ENCODE measurements at regions not wholly inside any gene's neighbourhood (a gene's known extent, or its start where the extent isn't known, plus 50 kb on each side); places are given as distances from the start of the nearest gene placed in this dataset.

DNA sequence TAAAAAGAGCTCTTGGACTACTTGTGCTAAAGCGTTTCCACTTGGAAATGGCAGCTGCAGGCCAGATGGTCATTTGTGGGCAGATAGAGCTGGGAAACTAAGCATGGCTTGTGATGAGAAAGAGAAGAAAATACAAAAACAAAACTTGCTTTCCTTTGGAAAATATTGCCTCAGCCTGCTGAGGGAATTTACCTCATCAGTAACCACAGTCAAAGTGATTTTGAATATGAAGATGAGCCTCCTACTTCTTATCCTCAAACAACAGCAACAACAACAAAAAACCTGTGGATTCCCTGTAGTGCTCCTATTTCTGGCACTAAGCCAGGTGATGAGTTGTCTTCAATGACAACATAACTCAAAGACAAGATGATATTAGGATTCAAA is 62.7 kb upstream of the FIBIN start:
- Histone ChIP-seq H3K4me1 (ENCODE audit: control insufficient read depth, insufficient read depth, low read depth, low read length) (no peaks in the 10 kb centered on the region), H3K23ac (ENCODE audit: low read length in 2 of 2) (no peak overlapping the region), H3K27me3 (ENCODE audit: control insufficient read depth in 1 of 2, insufficient read depth in 1 of 2, low read length in 2 of 2) (no peaks in the 10 kb centered on the region), H2AK5ac (ENCODE audit: low read length, severe bottlenecking) (no peak overlapping the region), H3K18ac (ENCODE audit: low read depth in 1 of 2, low read length in 2 of 2) (no peak overlapping the region), H2BK12ac (ENCODE audit: low read length in 2 of 2) (no peak overlapping the region), H3K4me3 (ENCODE audit: insufficient read depth in 1 of 2, low read depth in 1 of 2, low read length in 2 of 2) (no peak overlapping the region), H3K79me1 (replicated peaks; ENCODE audit: low read length, poor library complexity, severe bottlenecking) (no peaks in the 10 kb centered on the region), H4K91ac (ENCODE audit: low read length) (no peak overlapping the region), H3K14ac (ENCODE audit: low read length in 2 of 2) (no peak overlapping the region), H3K9me3 (ENCODE audit: control insufficient read depth, low read length) (peaks cover 3% of the 10 kb centered on the region), H3K4me2 (ENCODE audit: low read length, poor library complexity, severe bottlenecking) (no peak overlapping the region), H2BK15ac (ENCODE audit: low read depth, poor library complexity, severe bottlenecking) (no peak overlapping the region), H2BK5ac (ENCODE audit: low read depth, low read length, poor library complexity, severe bottlenecking) (no peak overlapping the region), H3K36me3 (ENCODE audit: control insufficient read depth in 1 of 2, insufficient read depth in 2 of 2, low read depth in 1 of 2, low read length in 2 of 2) (no peaks in the 10 kb centered on the region), H4K8ac (ENCODE audit: low read length) (no peak overlapping the region), H3K27ac (ENCODE audit: low read length, poor library complexity, severe bottlenecking) (no peak overlapping the region), H2AFZ (ENCODE audit: low read depth, low read length) (no peak overlapping the region), H3K9ac (ENCODE audit: low read length) (peak overlapping the region; percentile 8), H2BK120ac (ENCODE audit: low read depth, low read length) (no peak overlapping the region), H3K4ac (ENCODE audit: low read depth in 1 of 2, low read length in 2 of 2) (no peak overlapping the region)
- DNase-seq: no peak
- 57% methylated on average over 1 of the region's 1 CpG for WGBS

DNA sequence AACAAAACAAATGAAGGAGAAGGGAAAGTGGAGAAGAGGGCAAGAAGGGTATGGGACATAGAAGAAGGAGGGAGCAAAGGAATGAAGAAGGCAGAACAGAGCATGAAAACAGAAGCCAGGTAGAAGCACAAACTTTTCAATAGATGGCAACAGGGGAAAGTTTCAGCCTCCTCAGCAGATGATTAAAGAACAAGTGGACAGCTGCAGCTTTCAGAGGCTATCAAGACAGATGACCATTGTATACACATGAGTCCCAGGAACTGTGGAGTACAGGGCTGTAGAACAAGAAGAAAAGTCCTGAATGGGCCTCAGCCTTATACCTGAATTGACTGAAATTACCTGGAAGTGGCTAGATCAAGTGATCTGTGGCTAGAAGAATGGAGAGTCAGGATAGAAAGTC is 62.0 kb upstream of the FIBIN start:
- Histone ChIP-seq H3K4ac (ENCODE audit: low read depth in 1 of 2, low read length in 2 of 2) (no peak overlapping the region), H2AFZ (ENCODE audit: low read depth, low read length) (no peak overlapping the region), H3K14ac (ENCODE audit: low read length in 2 of 2) (peak overlapping the region in 1 of 2 experiments; percentile 46), H3K4me3 (ENCODE audit: insufficient read depth in 1 of 2, low read depth in 1 of 2, low read length in 2 of 2) (no peak overlapping the region), H3K27me3 (ENCODE audit: control insufficient read depth in 1 of 2, insufficient read depth in 1 of 2, low read length in 2 of 2) (no peaks in the 10 kb centered on the region), H3K36me3 (ENCODE audit: control insufficient read depth in 1 of 2, insufficient read depth in 2 of 2, low read depth in 1 of 2, low read length in 2 of 2) (no peaks in the 10 kb centered on the region), H3K9ac (ENCODE audit: low read length) (no peak overlapping the region), H3K23ac (ENCODE audit: low read length in 2 of 2) (no peak overlapping the region), H3K79me1 (replicated peaks; ENCODE audit: low read length, poor library complexity, severe bottlenecking) (no peaks in the 10 kb centered on the region), H3K27ac (ENCODE audit: low read length, poor library complexity, severe bottlenecking) (no peak overlapping the region), H3K9me3 (ENCODE audit: control insufficient read depth, low read length) (peaks cover 3% of the 10 kb centered on the region), H2BK12ac (ENCODE audit: low read length in 2 of 2) (peak overlapping the region; percentile 14 to 37), H2AK5ac (ENCODE audit: low read length, severe bottlenecking) (peak overlapping the region; percentile 32), H2BK120ac (ENCODE audit: low read depth, low read length) (peak overlapping the region; percentile 46), H4K91ac (ENCODE audit: low read length) (peak overlapping the region; percentile 59), H4K8ac (ENCODE audit: low read length) (peak overlapping the region; percentile 54), H2BK15ac (ENCODE audit: low read depth, poor library complexity, severe bottlenecking) (no peak overlapping the region), H3K4me1 (ENCODE audit: control insufficient read depth, insufficient read depth, low read depth, low read length) (no peaks in the 10 kb centered on the region), H2BK5ac (ENCODE audit: low read depth, low read length, poor library complexity, severe bottlenecking) (no peak overlapping the region), H3K18ac (ENCODE audit: low read depth in 1 of 2, low read length in 2 of 2) (peak overlapping the region; percentile 37 to 41), H3K4me2 (ENCODE audit: low read length, poor library complexity, severe bottlenecking) (no peak overlapping the region)
- DNase-seq: no peak

DNA sequence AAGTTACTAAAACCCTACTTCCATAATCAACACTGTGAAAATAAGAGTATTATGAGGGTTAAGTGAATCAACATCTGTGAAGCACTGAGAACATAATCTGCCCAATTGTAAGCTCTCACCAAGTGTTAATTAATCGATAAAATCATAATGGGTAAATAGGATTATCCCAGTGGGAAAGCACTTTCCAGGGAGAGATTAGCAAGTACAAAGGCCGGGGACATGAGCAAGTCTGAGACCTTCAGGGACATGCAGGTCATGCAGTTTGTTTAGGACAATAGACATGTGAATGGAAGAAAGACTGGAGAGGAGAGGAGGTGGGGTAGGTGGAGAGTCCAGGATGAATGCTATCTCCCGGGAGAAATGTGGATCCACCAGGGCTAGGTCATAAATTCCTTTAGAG is 57.8 kb upstream of the FIBIN start:
- H3K4me2 ChIP-seq (ENCODE audit: low read length, poor library complexity, severe bottlenecking): no peak overlapping the region
- no peak overlapping the region for H3K27ac ChIP-seq (ENCODE audit: low read length, poor library complexity, severe bottlenecking)
- H2BK120ac ChIP-seq (ENCODE audit: low read depth, low read length): no peak overlapping the region
- H3K9ac ChIP-seq (ENCODE audit: low read length): no peak overlapping the region
- no peaks in the 10 kb centered on the region for H3K4me1 ChIP-seq (ENCODE audit: control insufficient read depth, insufficient read depth, low read depth, low read length)
- H3K14ac ChIP-seq (ENCODE audit: low read length in 2 of 2): no peak overlapping the region
- H4K91ac ChIP-seq (ENCODE audit: low read length): no peak overlapping the region
- H4K8ac ChIP-seq (ENCODE audit: low read length): no peak overlapping the region
- H3K4ac ChIP-seq (ENCODE audit: low read depth in 1 of 2, low read length in 2 of 2): no peak overlapping the region
- no peaks in the 10 kb centered on the region for H3K27me3 ChIP-seq (ENCODE audit: control insufficient read depth in 1 of 2, insufficient read depth in 1 of 2, low read length in 2 of 2)
- no peak overlapping the region for H2BK15ac ChIP-seq (ENCODE audit: low read depth, poor library complexity, severe bottlenecking)
- H3K4me3 ChIP-seq (ENCODE audit: insufficient read depth in 1 of 2, low read depth in 1 of 2, low read length in 2 of 2): no peak overlapping the region
- H2BK5ac ChIP-seq (ENCODE audit: low read depth, low read length, poor library complexity, severe bottlenecking): no peak overlapping the region
- H3K18ac ChIP-seq (ENCODE audit: low read depth in 1 of 2, low read length in 2 of 2): no peak overlapping the region
- no peaks in the 10 kb centered on the region for H3K36me3 ChIP-seq (ENCODE audit: control insufficient read depth in 1 of 2, insufficient read depth in 2 of 2, low read depth in 1 of 2, low read length in 2 of 2)
- H3K9me3 ChIP-seq (ENCODE audit: control insufficient read depth, low read length): no peaks in the 10 kb centered on the region
- H2AK5ac ChIP-seq (ENCODE audit: low read length, severe bottlenecking): no peak overlapping the region
- no peak overlapping the region for H2BK12ac ChIP-seq (ENCODE audit: low read length in 2 of 2)
- no peaks in the 10 kb centered on the region for H3K79me1 ChIP-seq (replicated peaks; ENCODE audit: low read length, poor library complexity, severe bottlenecking)
- no peak for DNase-seq
- H2AFZ ChIP-seq (ENCODE audit: low read depth, low read length): no peak overlapping the region
- no peak overlapping the region for H3K23ac ChIP-seq (ENCODE audit: low read length in 2 of 2)
- 90% methylated on average over 2 of the region's 3 CpGs for WGBS

DNA sequence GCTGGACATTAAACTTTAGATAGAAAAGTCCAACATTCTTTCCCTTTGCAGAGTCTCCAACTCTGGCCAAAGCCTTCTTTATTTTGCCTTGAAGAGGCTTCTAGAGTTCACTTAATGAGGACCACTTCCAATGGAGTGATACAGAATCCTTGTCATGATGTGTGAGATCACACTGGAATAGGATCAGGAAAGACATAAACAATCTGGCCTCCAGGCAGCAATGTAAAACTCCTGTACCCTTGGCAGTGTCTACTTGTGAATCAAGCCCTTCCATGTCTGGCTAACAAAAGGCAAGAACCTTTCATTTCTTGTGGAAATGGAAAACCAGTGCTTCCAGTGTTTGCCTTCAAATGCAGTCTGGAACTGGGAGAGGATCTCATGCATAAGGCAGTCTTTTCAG is 56.5 kb upstream of the FIBIN start:
- H3K4me1 ChIP-seq (ENCODE audit: control insufficient read depth, insufficient read depth, low read depth, low read length): no peaks in the 10 kb centered on the region
- H3K4ac ChIP-seq (ENCODE audit: low read depth in 1 of 2, low read length in 2 of 2): no peak overlapping the region
- H2AFZ ChIP-seq (ENCODE audit: low read depth, low read length): no peak overlapping the region
- no peak overlapping the region for H3K4me3 ChIP-seq (ENCODE audit: insufficient read depth in 1 of 2, low read depth in 1 of 2, low read length in 2 of 2)
- H3K27ac ChIP-seq (ENCODE audit: low read length, poor library complexity, severe bottlenecking): no peak overlapping the region
- H3K79me1 ChIP-seq (replicated peaks; ENCODE audit: low read length, poor library complexity, severe bottlenecking): no peaks in the 10 kb centered on the region
- H2BK12ac ChIP-seq (ENCODE audit: low read length in 2 of 2): no peak overlapping the region
- no peak overlapping the region for H4K91ac ChIP-seq (ENCODE audit: low read length)
- DNase-seq: no peak
- no peaks in the 10 kb centered on the region for H3K27me3 ChIP-seq (ENCODE audit: control insufficient read depth in 1 of 2, insufficient read depth in 1 of 2, low read length in 2 of 2)
- H3K4me2 ChIP-seq (ENCODE audit: low read length, poor library complexity, severe bottlenecking): no peak overlapping the region
- no peaks in the 10 kb centered on the region for H3K9me3 ChIP-seq (ENCODE audit: control insufficient read depth, low read length)
- H3K14ac ChIP-seq (ENCODE audit: low read length in 2 of 2): no peak overlapping the region
- no peak overlapping the region for H3K23ac ChIP-seq (ENCODE audit: low read length in 2 of 2)
- no peak overlapping the region for H2BK120ac ChIP-seq (ENCODE audit: low read depth, low read length)
- H2BK5ac ChIP-seq (ENCODE audit: low read depth, low read length, poor library complexity, severe bottlenecking): no peak overlapping the region
- H3K18ac ChIP-seq (ENCODE audit: low read depth in 1 of 2, low read length in 2 of 2): peak overlapping the region in 1 of 2 experiments; percentile 33
- H4K8ac ChIP-seq (ENCODE audit: low read length): no peak overlapping the region
- H2BK15ac ChIP-seq (ENCODE audit: low read depth, poor library complexity, severe bottlenecking): no peak overlapping the region
- no peak overlapping the region for H2AK5ac ChIP-seq (ENCODE audit: low read length, severe bottlenecking)
- no peaks in the 10 kb centered on the region for H3K36me3 ChIP-seq (ENCODE audit: control insufficient read depth in 1 of 2, insufficient read depth in 2 of 2, low read depth in 1 of 2, low read length in 2 of 2)
- H3K9ac ChIP-seq (ENCODE audit: low read length): no peak overlapping the region

All from mesenchymal stem cell (in vitro differentiated cells and primary cell).